ENCODE measurements at regions not wholly inside any gene's neighbourhood (a gene's known extent, or its start where the extent isn't known, plus 50 kb on each side); places are given as distances from the start of the nearest gene placed in this dataset.

DNA sequence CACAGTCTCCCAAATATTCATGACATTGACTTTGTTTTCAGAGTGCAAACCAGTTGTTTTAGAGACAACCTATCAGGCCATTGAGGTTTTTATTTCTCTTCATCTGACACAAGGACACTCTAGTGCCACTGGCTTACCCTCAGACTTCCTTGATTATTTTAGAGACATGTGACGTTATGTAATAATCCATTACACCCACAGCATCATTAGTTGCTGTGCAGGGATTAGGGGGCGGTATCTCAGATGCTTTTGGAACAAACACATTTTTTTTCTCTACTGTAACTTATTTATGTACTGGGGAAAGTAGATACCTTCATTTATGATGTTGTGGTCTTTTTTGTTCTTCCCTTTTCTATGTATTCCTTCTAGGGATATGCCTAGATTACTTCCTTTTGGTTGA is 2293.1 kb downstream of the PCDH7 start:
- Mint-ChIP-seq H3K27ac (no peak overlapping the region), H3K27me3 (ENCODE audit: insufficient read depth) (no peaks in the 10 kb centered on the region; the same call in 1 of the 2 replicates), H3K4me3 (no peak overlapping the region), H3K9me3 (peaks cover 53% of the 10 kb centered on the region), H3K4me1 (ENCODE audit: low read depth) (no peaks in the 10 kb centered on the region), H3K36me3 (ENCODE audit: low read depth) (no peaks in the 10 kb centered on the region)
- DNase-seq, result no peak
- TF ChIP-seq, protein P1, sequence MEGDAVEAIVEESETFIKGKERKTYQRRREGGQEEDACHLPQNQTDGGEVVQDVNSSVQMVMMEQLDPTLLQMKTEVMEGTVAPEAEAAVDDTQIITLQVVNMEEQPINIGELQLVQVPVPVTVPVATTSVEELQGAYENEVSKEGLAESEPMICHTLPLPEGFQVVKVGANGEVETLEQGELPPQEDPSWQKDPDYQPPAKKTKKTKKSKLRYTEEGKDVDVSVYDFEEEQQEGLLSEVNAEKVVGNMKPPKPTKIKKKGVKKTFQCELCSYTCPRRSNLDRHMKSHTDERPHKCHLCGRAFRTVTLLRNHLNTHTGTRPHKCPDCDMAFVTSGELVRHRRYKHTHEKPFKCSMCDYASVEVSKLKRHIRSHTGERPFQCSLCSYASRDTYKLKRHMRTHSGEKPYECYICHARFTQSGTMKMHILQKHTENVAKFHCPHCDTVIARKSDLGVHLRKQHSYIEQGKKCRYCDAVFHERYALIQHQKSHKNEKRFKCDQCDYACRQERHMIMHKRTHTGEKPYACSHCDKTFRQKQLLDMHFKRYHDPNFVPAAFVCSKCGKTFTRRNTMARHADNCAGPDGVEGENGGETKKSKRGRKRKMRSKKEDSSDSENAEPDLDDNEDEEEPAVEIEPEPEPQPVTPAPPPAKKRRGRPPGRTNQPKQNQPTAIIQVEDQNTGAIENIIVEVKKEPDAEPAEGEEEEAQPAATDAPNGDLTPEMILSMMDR (IDR thresholded peaks at IDR 0.05), result no peak

DNA sequence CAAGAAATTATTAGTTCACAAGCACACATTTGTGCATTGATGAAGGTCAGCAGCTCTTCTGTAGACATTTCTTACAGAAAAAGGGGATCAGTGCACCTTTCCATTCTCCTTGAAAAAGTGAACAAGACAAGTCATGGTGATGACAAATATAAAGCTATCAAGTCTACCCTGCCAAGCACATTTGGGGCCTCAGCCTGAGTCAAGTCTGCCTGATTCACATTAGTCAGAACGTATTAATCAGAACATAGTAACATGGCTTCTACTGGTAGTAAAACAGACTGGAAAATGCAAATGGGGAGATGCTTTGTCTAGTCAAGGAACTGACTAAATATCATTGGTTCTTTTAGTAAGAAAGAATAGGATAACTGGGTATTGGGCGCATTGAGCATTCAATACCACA is 2305.1 kb downstream of the PCDH7 start:
- TF ChIP-seq, protein P1 (IDR thresholded peaks at IDR 0.05), result no peak

DNA sequence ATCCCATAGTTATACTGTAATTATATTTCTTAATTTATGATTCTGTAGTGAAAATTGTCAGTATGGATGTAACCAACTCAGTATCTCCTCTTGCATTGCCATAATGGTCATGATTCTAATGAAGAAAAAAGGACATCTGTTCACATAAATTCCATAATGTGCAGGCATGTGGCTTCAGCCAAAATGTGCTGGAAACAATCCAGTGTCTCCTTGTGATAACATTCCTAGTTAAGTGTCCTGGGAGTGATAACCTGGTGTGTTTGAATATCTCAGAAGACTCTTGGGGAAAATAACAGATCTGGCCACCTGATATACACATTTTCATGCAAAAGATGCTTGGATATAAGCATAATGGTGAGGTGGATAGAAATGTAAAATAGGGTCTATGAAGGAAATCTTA is 2309.8 kb downstream of the PCDH7 start:
- Mint-ChIP-seq H3K27me3 (ENCODE audit: insufficient read depth) (no peaks in the 10 kb centered on the region), H3K36me3 (ENCODE audit: low read depth) (no peaks in the 10 kb centered on the region), H3K27ac (no peak overlapping the region), H3K9me3 (peaks cover 6% of the 10 kb centered on the region), H3K4me3 (no peak overlapping the region), H3K4me1 (ENCODE audit: low read depth) (no peaks in the 10 kb centered on the region)
- TF ChIP-seq, protein P1 (IDR thresholded peaks at IDR 0.05), result no peak
- DNase-seq, result no peak

More for the DNA sequence above, 2305.1 kb downstream of the PCDH7 start:
- Mint-ChIP-seq H3K4me3 (no peak overlapping the region), H3K27me3 (ENCODE audit: insufficient read depth) (no peaks in the 10 kb centered on the region), H3K4me1 (ENCODE audit: low read depth) (no peaks in the 10 kb centered on the region), H3K9me3 (no peaks in the 10 kb centered on the region; the same call in 1 of the 2 replicates), H3K36me3 (ENCODE audit: low read depth) (no peaks in the 10 kb centered on the region), H3K27ac (no peak overlapping the region)
- DNase-seq, result no peak

DNA sequence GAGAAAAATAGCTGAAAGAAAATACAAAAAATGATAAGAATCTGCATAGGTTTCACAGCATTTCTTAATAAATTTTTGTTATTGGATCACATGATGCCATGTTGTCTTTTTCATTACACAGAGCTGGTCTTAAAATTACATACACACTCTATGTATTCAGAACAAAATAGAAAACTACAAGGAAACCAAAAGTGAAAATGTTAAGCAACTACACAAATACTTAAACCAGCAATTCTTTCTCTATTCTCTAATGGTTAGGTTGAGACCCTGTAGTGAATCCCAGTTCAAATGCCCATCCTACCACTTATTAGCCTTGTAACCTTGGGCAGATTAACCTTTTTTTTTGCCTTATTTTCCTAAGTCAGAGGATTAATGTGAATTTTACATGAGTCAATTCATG is 2311.2 kb downstream of the PCDH7 start:
- peaks cover 18% of the 10 kb centered on the region for H3K9me3 Mint-ChIP-seq
- H3K4me1 Mint-ChIP-seq (ENCODE audit: low read depth), result no peaks in the 10 kb centered on the region
- TF ChIP-seq, protein P1 (IDR thresholded peaks at IDR 0.05), result no peak
- no peak overlapping the region for H3K4me3 Mint-ChIP-seq
- DNase-seq, result no peak
- no peaks in the 10 kb centered on the region for H3K27me3 Mint-ChIP-seq (ENCODE audit: insufficient read depth)
- no peaks in the 10 kb centered on the region for H3K36me3 Mint-ChIP-seq (ENCODE audit: low read depth)
- no peak overlapping the region for H3K27ac Mint-ChIP-seq

DNA sequence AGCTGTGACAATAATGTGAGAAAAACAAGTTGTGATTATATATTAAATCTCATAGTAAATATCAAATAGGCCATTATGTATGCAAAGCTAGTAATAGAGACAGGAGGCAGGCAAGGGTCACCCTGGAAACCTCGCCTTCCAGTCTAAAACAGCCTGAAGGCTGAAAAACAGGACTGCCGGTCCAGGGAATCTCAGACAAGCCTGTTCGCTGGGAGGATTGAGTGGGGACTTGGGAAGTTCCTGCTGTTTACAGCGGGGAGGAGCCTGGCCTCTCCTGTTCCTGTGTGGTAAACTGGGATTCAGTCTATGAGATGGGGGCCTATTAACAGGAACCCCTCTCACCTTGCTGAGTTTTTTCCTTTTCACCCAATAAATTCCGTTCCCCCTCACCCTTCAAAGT is 2317.3 kb downstream of the PCDH7 start:
- H3K4me3 Mint-ChIP-seq, result no peak overlapping the region
- TF ChIP-seq, protein P1 (IDR thresholded peaks at IDR 0.05), result no peak
- H3K27ac Mint-ChIP-seq, result no peak overlapping the region
- no peaks in the 10 kb centered on the region for H3K36me3 Mint-ChIP-seq (ENCODE audit: low read depth)
- H3K4me1 Mint-ChIP-seq (ENCODE audit: low read depth), result no peaks in the 10 kb centered on the region
- no peaks in the 10 kb centered on the region for H3K27me3 Mint-ChIP-seq (ENCODE audit: insufficient read depth)
- DNase-seq, result no peak
- H3K9me3 Mint-ChIP-seq, result peaks cover 33% of the 10 kb centered on the region

DNA sequence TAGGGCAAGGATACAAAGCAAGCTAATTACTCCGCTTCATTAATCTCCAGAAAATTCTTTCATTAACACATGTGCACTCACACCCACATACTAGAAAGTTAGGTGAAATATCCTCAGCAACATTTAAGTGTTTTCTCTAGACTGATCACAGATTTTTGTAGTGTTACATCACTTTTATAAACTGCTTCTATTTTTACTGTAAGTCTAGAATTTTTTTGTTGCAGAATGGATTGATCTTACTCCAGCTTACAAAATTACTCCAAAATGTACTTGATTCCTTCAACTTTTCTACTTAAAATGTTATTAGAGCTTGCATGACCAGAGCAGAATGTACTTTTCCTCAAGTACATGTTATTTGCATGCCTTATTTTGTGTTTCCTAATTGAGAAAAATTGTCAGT is 2325.2 kb downstream of the PCDH7 start:
- no peaks in the 10 kb centered on the region for H3K27me3 Mint-ChIP-seq (ENCODE audit: insufficient read depth)
- no peaks in the 10 kb centered on the region for H3K36me3 Mint-ChIP-seq (ENCODE audit: low read depth)
- TF ChIP-seq, protein P1 (IDR thresholded peaks at IDR 0.05), result no peak
- no peaks in the 10 kb centered on the region for H3K4me1 Mint-ChIP-seq (ENCODE audit: low read depth)
- DNase-seq, result no peak
- peaks cover 27% of the 10 kb centered on the region for H3K9me3 Mint-ChIP-seq
- H3K4me3 Mint-ChIP-seq, result no peak overlapping the region
- no peak overlapping the region for H3K27ac Mint-ChIP-seq

All from HFFc6 (cell line).